RWPE2 (cell line): ENCODE measurements at regions not wholly inside any gene's neighbourhood (a gene's known extent, or its start where the extent isn't known, plus 50 kb on each side); places are given as distances from the start of the nearest gene placed in this dataset.

Experiments used
- ATAC-seq: fragments of 200-7000 bp; cut with Tn5 transposase; 3 replicates; pipeline ENCODE4 v1.9.1; 2021; ENCODE audit warnings: low read depth
- DNase-seq: peaks from one replicate; pipeline ENCODE4 v3.0.0-alpha.2; 2020; ENCODE audit warnings: low spot score
- H3K27ac ChIP-seq: fragments of 450-650 bp; 2 replicates; pipeline ENCODE4 v1.5.1; 2017; ENCODE audit warnings: mild to moderate bottlenecking; ENCODE audit not compliant: poor library complexity, severe bottlenecking
- H3K27me3 ChIP-seq: fragments of 250-450 bp; sonication (Bioruptor Pico); 2 replicates; pipeline ENCODE4 v1.5.1; 2021; ENCODE audit warnings: mild to moderate bottlenecking, moderate library complexity; ENCODE audit not compliant: insufficient read depth, poor library complexity, severe bottlenecking
- H3K36me3 ChIP-seq: fragments of 250-450 bp; sonication (Bioruptor Pico); 2 replicates; pipeline ENCODE4 v1.5.1; 2020; ENCODE audit warnings: low read depth, mild to moderate bottlenecking, moderate library complexity
- H3K4me1 ChIP-seq: fragments of 250-450 bp; sonication (Bioruptor Pico); 2 replicates; pipeline ENCODE4 v1.5.1; 2021; ENCODE audit warnings: mild to moderate bottlenecking, moderate library complexity; ENCODE audit not compliant: insufficient read depth, poor library complexity, severe bottlenecking
- H3K4me3 ChIP-seq: fragments of 250-450 bp; sonication (Bioruptor Pico); 2 replicates; pipeline ENCODE4 v1.5.1; 2021; ENCODE audit warnings: mild to moderate bottlenecking, moderate library complexity; ENCODE audit not compliant: severe bottlenecking
- H3K9me3 ChIP-seq: fragments of 250-450 bp; sonication (Bioruptor Pico); 2 replicates; pipeline ENCODE4 v1.5.1; 2021; ENCODE audit warnings: mild to moderate bottlenecking, moderate library complexity; ENCODE audit not compliant: severe bottlenecking
- CTCF ChIP-seq: fragments of 450-650 bp; IDR thresholded peaks from one replicate; pipeline ENCODE4 v1.5.1; 2017; ENCODE audit warnings: mild to moderate bottlenecking, moderate library complexity; ENCODE audit not compliant: poor library complexity, severe bottlenecking

- Histone ChIP-seq H3K9me3 (peaks cover 3% of the 10 kb centered on the region), H3K4me3 (no peak overlapping the region), H3K27me3 (no peaks in the 10 kb centered on the region), H3K27ac (no peak overlapping the region), H3K36me3 (no peaks in the 10 kb centered on the region), H3K4me1 (peaks cover 27% of the 10 kb centered on the region)
- TF ChIP-seq CTCF = no peak
- ATAC-seq = no peak
- no peak for DNase-seq
Observed at GRCh38 chr16:17548825-17549224, 78.1 kb upstream of the XYLT1 start.

GRCh38 chr16:17544785-17545184 is 74.0 kb upstream of the XYLT1 start:
- DNase-seq (no peak), ATAC-seq (no peak)

GRCh38 chr16:17544304-17544703 is 73.5 kb upstream of the XYLT1 start:
- DNase-seq (no peak), ATAC-seq (no peak)
- Histone ChIP-seq H3K4me3 (no peak overlapping the region), H3K27me3 (no peaks in the 10 kb centered on the region), H3K4me1 (no peaks in the 10 kb centered on the region), H3K9me3 (peaks cover 3% of the 10 kb centered on the region), H3K27ac (no peak overlapping the region), H3K36me3 (no peaks in the 10 kb centered on the region)
- TF ChIP-seq CTCF = no peak

More at GRCh38 chr16:17544785-17545184, 74.0 kb upstream of the XYLT1 start:
- no peak overlapping the region for H3K4me3 ChIP-seq
- no peaks in the 10 kb centered on the region for H3K4me1 ChIP-seq
- peak; percentile 25 for TF ChIP-seq CTCF
- no peaks in the 10 kb centered on the region for H3K36me3 ChIP-seq
- peaks cover 3% of the 10 kb centered on the region for H3K9me3 ChIP-seq
- H3K27me3 ChIP-seq = no peaks in the 10 kb centered on the region
- H3K27ac ChIP-seq = no peak overlapping the region

- ATAC-seq (no peak), DNase-seq (no peak)
- Histone ChIP-seq H3K9me3 (peaks cover 3% of the 10 kb centered on the region), H3K27ac (no peak overlapping the region), H3K36me3 (no peaks in the 10 kb centered on the region), H3K27me3 (no peaks in the 10 kb centered on the region), H3K4me1 (no peaks in the 10 kb centered on the region), H3K4me3 (no peak overlapping the region)
- TF ChIP-seq CTCF = no peak
Observed at GRCh38 chr16:17543073-17543472, 72.3 kb upstream of the XYLT1 start.

- TF ChIP-seq CTCF = no peak
- no peaks in the 10 kb centered on the region for H3K36me3 ChIP-seq
- no peak overlapping the region for H3K4me3 ChIP-seq
- H3K27ac ChIP-seq = no peak overlapping the region
- no peaks in the 10 kb centered on the region for H3K4me1 ChIP-seq
- peaks cover 3% of the 10 kb centered on the region for H3K9me3 ChIP-seq
- DNase-seq = no peak
- H3K27me3 ChIP-seq = no peaks in the 10 kb centered on the region
- no peak for ATAC-seq
Observed at GRCh38 chr16:17541324-17541723, 70.6 kb upstream of the XYLT1 start.
